Left renal cortex interstitium (tissue), 4 donors: ENCODE measurements at regions not wholly inside any gene's neighbourhood (a gene's known extent, or its start where the extent isn't known, plus 50 kb on each side); places are given as distances from the start of the nearest gene placed in this dataset.
"Not testable (repeated sequence)": the region's sequence is repeated elsewhere in the genome, so short reads cannot be mapped to it uniquely, and the experiment has no call there.

ENCODE experiments used
- DNase-seq, 4 donors: peaks; one replicate each; pipeline ENCODE4 v3.0.0-alpha.2; 2013; ENCODE audit warnings: low read depth in 4 of 4, low spot score in 2 of 4, missing footprints in 1 of 4

- no peak for DNase-seq
Observed at GRCh38 chr1:5691795-5692509, 300.3 kb downstream of the NPHP4 start.

GRCh38 chr1:5690898-5691297 lies 301.3 kb downstream of the NPHP4 start:
- no peak for DNase-seq

GRCh38 chr1:5690291-5690690 lies 301.9 kb downstream of the NPHP4 start:
- DNase-seq: no peak

DNA sequence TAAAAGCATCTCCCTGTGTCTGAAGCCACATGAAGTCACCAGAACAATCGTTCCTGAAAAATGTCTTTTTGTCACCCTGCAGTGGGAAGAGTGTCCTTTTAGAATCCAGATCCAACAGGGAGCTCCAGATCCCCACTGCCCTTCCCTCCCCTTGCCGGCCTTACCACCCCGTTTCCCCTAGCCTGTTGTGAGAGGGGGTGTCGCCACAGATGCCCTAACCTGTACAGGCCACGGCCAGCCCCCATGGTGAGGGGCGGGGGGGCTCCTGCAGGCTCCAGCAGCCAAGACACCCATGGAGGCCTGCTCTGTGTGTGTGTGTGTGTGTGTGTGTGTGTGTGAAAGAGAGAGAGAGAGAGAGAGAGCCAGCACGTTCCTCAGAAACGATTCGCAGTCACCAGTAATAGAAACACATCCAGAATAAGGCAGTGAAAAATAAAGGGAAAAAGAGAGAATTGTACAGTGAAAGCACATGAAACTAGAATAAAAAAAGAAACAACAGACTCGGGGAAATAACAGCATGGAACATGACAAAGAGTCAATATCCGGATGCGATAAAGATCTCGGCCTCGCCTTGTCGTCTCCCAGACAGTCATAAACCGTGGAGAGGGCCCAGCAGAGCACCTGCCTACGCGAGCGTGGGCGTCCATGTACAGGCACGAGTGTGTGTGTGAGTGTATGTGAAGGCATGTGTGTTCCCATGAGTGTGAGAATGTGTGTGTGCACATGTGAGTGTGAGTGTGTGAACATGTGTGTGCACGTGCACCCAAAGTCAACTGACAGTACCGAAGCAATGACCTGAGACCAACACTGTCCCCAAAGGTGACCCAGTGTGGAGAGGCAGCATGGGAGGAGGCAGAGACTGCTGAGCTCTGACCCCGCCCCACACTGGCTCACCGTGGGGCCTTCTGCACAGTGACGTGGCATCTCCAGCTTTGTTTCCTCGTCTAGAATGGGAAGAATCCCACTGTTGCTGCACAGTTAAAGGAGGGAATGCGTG lies 303.8 kb downstream of the NPHP4 start:
- no peak for DNase-seq

DNA sequence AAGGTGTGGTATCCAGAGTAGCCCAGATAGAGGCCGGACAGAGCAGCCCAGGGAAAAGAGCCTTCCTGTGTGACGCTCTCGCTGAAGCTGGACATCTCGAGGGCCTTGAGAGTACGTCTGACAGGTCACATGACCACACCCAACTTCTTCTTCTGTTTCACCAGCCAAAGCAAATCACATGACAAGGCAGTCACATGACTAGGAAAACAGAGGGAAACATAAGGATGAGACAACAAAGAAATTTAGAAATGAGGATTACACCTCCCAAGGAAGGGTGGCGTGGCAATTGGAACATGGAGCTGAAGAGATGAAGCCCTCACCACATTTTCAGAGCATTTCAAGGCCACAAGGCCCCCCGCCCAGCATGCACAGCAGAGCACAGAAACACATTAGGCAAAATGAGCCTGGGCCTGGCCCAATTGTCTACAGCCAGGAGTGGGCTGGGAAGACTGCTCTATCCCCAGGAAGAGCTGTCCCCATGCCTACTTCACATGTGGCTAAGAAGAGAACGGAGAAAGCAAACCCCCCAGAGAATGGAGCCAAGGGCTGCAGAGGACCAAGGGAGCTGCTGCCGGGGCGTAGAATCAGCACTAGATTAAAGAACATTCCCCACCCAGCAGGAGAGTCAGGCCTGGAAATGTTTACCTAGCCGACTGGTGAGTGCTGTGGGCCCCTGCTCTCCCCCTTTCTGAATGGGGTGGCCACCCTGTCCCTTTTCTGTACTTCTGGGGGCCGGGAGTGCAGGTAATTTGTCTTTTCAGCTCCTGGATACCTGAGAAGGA lies 305.1 kb downstream of the NPHP4 start:
- no peak for DNase-seq

DNA sequence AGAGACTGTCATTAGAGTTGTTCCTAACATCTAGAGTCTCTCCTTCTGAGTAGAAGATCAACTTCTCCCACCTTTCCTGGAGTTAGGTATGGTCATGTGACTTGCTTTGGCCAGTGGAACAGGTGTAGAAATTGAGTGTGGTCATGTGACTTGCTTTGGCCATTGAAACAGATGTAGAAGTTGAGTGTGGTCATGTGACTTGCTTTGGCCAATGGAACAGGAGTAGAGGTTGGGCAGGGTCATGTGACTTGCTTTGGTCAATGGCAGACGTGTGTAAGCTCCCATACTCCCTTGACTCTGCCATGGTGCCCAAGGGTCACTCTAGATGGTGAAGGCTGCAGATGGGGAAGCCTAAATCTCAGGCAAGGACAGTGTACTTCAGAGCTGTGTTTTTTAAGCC lies 306.0 kb downstream of the NPHP4 start:
- DNase-seq: no peak

DNA sequence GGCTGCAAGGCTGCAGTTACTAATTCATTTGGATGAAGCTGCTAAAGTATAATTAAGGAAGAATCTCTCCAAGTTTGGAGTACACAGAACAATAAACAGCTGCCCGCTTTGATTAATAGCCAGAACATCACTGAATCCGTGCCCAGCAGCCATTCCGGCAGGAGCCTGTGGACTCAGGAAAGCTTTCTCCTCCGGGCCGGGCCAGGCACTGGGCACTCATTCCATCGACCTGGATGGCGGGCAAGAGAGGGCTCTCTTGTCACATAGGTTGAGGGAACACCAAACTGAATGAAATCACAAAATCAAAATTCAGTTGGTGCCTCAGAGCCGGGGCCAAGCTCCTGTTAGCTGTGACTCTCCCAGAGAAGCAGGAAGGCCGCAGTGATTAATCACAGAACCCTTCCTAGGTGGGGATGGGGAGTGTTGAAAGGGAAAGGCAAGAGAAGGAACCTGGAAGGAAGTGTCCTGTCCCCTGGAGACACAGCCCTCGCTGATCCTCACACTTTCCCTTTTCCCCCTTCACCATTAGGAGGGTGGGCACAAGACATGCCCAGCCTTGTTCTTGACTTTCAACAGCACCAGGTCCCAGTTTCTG lies 306.7 kb downstream of the NPHP4 start:
- no peak for DNase-seq

GRCh38 chr1:5684791-5685190 lies 307.4 kb downstream of the NPHP4 start:
- no peak for DNase-seq

DNA sequence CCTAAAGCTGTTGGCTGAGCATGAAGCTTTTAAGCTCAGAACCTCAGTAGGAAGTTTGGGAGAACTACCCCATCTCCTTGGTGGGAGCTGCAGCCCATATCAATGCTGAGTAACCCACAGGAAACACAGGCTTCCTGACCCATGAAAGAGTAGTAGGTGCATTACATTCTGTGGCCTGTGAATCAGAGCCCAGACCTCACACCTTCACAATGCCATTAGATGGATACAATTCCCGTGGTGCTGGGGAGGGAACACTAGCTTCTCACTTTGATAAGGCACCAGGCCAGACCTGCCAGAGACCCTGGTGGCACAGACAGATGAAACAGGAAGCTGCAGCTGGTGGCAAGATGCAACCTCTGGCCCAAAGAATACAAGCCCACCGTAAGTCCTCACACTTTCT lies 308.8 kb downstream of the NPHP4 start:
- DNase-seq: no peak

DNA sequence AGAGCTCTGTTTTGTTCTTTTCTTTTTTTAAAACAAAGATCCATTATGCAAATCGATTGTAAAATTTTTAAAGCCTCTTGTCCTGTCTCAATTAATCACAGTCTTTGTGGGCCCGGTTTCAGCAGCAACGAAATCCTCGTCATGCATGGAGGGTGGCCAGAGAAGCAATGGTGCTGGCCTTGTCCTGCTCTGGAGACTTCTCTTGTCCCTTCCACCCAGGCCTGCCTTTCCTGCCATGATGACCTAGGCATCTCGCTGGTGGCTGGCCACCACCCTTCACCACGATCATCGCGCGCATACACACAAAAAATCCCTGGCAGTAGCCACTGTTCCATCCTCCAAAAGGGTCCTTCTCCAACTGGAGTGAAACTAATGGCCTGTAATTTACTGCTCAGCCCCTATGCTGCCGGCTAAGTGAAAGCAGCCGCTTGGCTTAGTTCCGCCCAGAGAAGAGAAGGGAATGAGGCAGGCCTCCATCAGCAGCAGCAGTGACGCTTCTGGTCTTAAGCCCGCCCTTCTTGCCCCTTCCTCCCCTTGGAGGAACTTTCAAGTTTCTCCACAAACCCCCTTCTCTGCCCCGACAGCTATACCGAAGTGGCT lies 309.5 kb downstream of the NPHP4 start:
- DNase-seq: peak in 1 of 4 donors; percentile 33

GRCh38 chr1:5681654-5682053 lies 310.6 kb downstream of the NPHP4 start:
- DNase-seq: no peak

- no peak for DNase-seq
Observed at GRCh38 chr1:5680600-5680999, 311.6 kb downstream of the NPHP4 start.

GRCh38 chr1:5678759-5679158 lies 313.5 kb downstream of the NPHP4 start:
- no peak for DNase-seq

- DNase-seq: not testable (repeated sequence)
Observed at GRCh38 chr1:5672355-5672754, 319.9 kb downstream of the NPHP4 start.

DNA sequence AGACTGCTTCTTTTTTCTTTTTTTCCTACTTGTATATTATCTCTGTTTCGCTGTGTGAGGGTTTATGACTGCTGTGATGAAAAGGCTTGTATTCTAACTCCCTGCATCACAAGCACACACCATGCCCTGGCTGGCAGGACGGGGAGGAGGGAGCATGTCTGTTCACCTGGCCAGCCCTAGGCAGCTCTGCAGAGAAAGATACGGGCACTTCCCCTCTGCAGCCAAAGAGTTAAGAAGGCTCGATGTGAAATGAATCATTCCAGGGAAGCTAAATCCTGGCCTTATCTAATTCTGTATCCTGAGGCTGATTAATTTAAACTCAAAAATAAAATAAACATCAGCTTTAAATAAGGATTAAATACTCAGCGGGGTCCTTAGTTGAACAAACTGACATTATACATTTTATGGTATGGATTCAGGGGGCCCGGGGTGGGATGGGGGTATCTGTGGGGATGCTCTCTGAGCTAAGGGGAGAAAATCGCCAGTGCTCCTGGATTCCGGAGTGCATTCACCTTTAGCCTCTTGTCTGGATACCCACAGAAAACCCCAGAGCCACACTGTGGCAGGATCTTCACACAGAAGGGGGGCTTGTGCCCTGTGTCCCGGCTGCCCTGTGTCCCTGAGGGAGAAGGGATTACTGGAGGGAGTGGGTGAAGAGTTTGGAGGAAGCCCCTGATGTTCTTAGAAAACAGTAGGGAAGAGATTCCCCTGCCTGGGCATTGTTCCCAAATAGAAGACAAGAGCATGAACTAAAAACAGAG lies 321.5 kb downstream of the NPHP4 start:
- DNase-seq: no peak

DNA sequence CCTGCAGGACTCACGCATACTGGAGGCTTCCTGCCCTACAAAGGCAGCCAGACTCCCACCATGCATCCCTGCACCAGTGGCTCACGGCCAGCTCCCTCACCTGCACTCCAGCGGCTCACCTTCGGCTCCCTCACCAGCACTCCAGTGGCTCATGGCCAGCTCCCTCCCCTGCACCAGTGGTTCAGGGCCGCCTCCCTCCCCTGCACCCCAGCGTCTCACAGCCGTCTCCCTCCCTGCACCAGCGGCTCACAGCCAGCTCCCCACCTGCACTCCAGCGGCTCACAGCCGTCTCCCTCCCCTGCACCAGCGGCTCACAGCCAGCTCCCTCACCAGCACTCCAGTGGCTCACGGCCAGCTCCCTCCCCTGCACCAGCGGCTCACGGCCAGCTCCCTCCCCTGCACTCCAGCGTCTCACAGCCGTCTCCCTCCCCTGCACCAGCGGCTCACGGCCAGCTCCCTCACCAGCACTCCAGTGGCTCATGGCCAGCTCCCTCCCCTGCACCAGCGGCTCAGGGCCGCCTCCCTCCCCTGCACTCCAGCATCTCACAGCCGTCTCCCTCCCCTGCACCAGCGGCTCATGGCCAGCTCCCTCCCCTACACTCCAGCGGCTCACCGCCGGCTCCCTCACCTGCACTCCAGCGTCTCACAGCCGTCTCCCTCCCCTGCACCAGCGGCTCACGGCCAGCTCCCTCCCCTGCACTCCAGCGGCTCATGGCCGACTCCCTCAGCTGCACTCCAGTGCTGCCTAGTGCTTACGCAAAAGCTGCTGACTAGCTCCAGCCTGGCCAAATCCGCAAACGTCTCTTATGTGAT lies 324.5 kb downstream of the NPHP4 start:
- DNase-seq: no peak

GRCh38 chr1:5664906-5665875 lies 327.0 kb downstream of the NPHP4 start:
- DNase-seq: no peak
